ENCODE measurements at regions not wholly inside any gene's neighbourhood (a gene's known extent, or its start where the extent isn't known, plus 50 kb on each side); places are given as distances from the start of the nearest gene placed in this dataset.

DNA sequence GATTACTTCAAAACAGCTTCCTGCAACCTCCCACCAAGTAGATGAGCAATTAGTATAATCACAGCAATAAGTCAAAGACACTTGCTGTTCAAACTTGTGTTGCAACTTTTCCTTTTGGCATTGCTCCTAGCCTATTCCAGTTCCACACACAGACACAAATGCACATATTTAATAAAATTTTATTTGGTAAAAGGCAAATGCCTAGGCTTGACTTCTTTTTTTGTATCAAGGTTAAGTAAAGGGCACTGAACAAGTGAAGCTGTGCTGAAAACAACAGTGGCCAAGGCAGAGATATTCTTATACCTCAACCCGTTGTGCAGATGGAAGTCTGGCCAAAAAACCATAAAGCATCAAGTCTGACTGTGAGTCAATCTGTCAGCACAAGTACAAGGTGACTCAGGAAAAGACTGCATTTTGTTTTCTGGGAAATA lies 708.4 kb upstream of the CITED2 start:
- WGBS, result 11% methylated on average over 1 of the region's 1 CpG
- H3K4me1 ChIP-seq (replicated peaks), result no peaks in the 10 kb centered on the region
- peak overlapping the region; percentile 28 to 34 for H3K27ac ChIP-seq
- DNase-seq (ENCODE audit: low spot score), result peak; percentile 30
- no peaks in the 10 kb centered on the region for H3K27me3 ChIP-seq (replicated peaks; ENCODE audit: insufficient read depth)
- intact Hi-C loops (cut with DNase I), result no loop called here
- no peaks in the 10 kb centered on the region for H3K36me3 ChIP-seq
- H3K9me3 ChIP-seq, result no peaks in the 10 kb centered on the region
- H3K4me3 ChIP-seq, result no peak overlapping the region
- TF ChIP-seq POLR2A (IDR thresholded peaks at IDR 0.05), result no peak
- TF ChIP-seq POLR2AphosphoS5 (IDR thresholded peaks at IDR 0.05), result peak; percentile 8

DNA sequence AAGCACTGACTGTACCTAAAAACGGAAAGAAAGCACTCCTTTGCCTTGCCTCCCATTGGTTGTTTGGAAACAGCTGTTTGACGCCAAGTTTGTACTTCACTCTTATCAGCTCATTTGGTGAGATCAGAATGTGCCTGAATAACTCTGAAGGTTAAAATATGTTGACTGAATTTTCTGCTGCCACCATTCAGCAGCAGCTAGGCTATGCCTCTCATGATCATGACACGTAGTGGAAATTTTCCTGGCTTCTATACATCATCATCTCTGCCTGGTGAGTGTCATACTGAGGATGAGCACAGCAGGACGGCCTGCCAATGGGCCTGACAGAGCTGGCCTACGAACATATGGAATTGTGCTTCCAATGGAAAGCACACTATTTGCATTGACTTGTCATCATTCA lies 704.9 kb upstream of the CITED2 start:
- intact Hi-C loops (cut with DNase I), result no loop called here
- no peak overlapping the region for H3K27ac ChIP-seq
- no peak overlapping the region for H3K4me3 ChIP-seq
- no peak for DNase-seq (ENCODE audit: low spot score)
- H3K36me3 ChIP-seq, result no peaks in the 10 kb centered on the region
- no peaks in the 10 kb centered on the region for H3K9me3 ChIP-seq
- 71% methylated on average over 5 of the region's 5 CpGs for WGBS
- H3K4me1 ChIP-seq (replicated peaks), result no peaks in the 10 kb centered on the region
- no peak for TF ChIP-seq POLR2AphosphoS5 (IDR thresholded peaks at IDR 0.05)
- TF ChIP-seq, protein P1, sequence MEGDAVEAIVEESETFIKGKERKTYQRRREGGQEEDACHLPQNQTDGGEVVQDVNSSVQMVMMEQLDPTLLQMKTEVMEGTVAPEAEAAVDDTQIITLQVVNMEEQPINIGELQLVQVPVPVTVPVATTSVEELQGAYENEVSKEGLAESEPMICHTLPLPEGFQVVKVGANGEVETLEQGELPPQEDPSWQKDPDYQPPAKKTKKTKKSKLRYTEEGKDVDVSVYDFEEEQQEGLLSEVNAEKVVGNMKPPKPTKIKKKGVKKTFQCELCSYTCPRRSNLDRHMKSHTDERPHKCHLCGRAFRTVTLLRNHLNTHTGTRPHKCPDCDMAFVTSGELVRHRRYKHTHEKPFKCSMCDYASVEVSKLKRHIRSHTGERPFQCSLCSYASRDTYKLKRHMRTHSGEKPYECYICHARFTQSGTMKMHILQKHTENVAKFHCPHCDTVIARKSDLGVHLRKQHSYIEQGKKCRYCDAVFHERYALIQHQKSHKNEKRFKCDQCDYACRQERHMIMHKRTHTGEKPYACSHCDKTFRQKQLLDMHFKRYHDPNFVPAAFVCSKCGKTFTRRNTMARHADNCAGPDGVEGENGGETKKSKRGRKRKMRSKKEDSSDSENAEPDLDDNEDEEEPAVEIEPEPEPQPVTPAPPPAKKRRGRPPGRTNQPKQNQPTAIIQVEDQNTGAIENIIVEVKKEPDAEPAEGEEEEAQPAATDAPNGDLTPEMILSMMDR (IDR thresholded peaks at IDR 0.05), result no peak
- TF ChIP-seq POLR2A (IDR thresholded peaks at IDR 0.05), result no peak
- no peaks in the 10 kb centered on the region for H3K27me3 ChIP-seq (replicated peaks; ENCODE audit: insufficient read depth)

- Histone ChIP-seq H3K4me3 (no peak overlapping the region), H3K9me3 (no peaks in the 10 kb centered on the region), H3K36me3 (no peaks in the 10 kb centered on the region), H3K4me1 (replicated peaks) (no peaks in the 10 kb centered on the region), H3K27me3 (replicated peaks; ENCODE audit: insufficient read depth) (no peaks in the 10 kb centered on the region), H3K27ac (no peak overlapping the region)
- DNase-seq (ENCODE audit: low spot score), result no peak
- WGBS, result 15% methylated on average over 3 of the region's 3 CpGs
- intact Hi-C loops (cut with DNase I), result no loop called here
- TF ChIP-seq POLR2A (IDR thresholded peaks at IDR 0.05) (no peak), POLR2AphosphoS5 (IDR thresholded peaks at IDR 0.05) (no peak)
- TF ChIP-seq, protein P1 (IDR thresholded peaks at IDR 0.05), result no peak
These were observed 704.2 kb upstream of the CITED2 start for GRCh38 chr6:140078561-140079125.

- H3K4me1 ChIP-seq (replicated peaks), result no peaks in the 10 kb centered on the region
- H3K27me3 ChIP-seq (replicated peaks; ENCODE audit: insufficient read depth), result no peaks in the 10 kb centered on the region
- H3K9me3 ChIP-seq, result no peaks in the 10 kb centered on the region
- H3K4me3 ChIP-seq, result no peak overlapping the region
- intact Hi-C loops (cut with DNase I), result no loop called here
- no peak for TF ChIP-seq POLR2AphosphoS5 (IDR thresholded peaks at IDR 0.05)
- no peak for TF ChIP-seq POLR2A (IDR thresholded peaks at IDR 0.05)
- TF ChIP-seq, protein P1 (IDR thresholded peaks at IDR 0.05), result no peak
- 65% methylated on average over 5 of the region's 5 CpGs for WGBS
- no peak for DNase-seq (ENCODE audit: low spot score)
- no peak overlapping the region for H3K27ac ChIP-seq
- H3K36me3 ChIP-seq, result no peaks in the 10 kb centered on the region
These were observed 703.5 kb upstream of the CITED2 start for GRCh38 chr6:140077827-140078560.

DNA sequence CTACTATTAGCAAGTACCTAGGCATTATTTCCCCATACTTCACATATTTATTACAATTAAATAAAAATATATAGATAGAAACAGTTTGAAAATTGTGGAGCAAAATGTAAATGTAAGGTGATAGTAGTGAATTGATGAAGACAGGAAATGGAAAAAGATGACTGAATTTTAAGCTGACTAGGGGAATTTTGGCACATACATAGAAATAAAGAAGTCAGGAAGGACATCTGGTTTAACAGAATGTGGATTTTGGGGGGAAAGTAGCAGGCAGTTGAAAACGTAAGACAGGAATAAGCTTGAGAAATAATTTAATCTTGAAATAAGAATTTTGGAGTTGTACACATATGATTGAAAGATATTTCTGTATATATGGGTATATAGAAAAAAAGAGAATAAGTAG lies 701.7 kb upstream of the CITED2 start:
- 97% methylated on average over 1 of the region's 1 CpG for WGBS
- Histone ChIP-seq H3K36me3 (no peaks in the 10 kb centered on the region), H3K27ac (no peak overlapping the region), H3K4me1 (replicated peaks) (no peaks in the 10 kb centered on the region), H3K27me3 (replicated peaks; ENCODE audit: insufficient read depth) (no peaks in the 10 kb centered on the region), H3K9me3 (no peaks in the 10 kb centered on the region), H3K4me3 (no peak overlapping the region)
- DNase-seq (ENCODE audit: low spot score), result no peak
- intact Hi-C loops (cut with DNase I), result no loop called here
- TF ChIP-seq POLR2AphosphoS5 (IDR thresholded peaks at IDR 0.05), result no peak
- TF ChIP-seq POLR2A (IDR thresholded peaks at IDR 0.05), result no peak
- TF ChIP-seq, protein P1 (IDR thresholded peaks at IDR 0.05), result no peak
